ENCODE measurements at regions not wholly inside any gene's neighbourhood (a gene's known extent, or its start where the extent isn't known, plus 50 kb on each side); places are given as distances from the start of the nearest gene placed in this dataset.
A peak's percentile ranks its signal among the peaks of the same experiment; 100 is the strongest.

DNA sequence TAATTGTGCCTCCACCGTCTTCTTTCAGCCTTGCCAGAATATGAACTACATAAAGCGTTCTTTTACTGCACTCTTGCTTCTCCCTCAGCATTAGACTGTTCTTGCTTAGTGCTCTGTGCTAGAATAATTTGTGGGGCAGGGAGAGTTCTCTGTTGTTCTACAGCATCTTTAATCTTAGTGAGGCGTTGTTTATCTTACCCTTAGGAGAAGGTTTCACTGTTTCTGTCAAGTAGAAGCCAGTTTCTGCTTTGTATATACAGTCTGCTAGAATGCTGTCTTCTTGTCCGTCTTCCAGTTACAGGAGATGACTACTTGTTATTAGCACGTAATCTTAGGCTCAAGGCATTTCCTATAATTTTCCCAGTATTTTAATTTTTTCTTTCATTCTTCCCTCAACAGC is 458.0 kb downstream of the FLRT2 start:
- ATAC-seq (replicated peaks in 6 of 8) = no peak
- Histone ChIP-seq H3K4me3 (no peak overlapping the region), H3K27ac (no peak overlapping the region), H3K4me1 (replicated peaks in 1 of 2) (no peaks in the 10 kb centered on the region)
- in situ Hi-C loops (cut with MboI; ENCODE audit: low pct_unique_long_range_greater_than_20kb in 2 of 9, low sequenced_read_pairs in 9 of 9, unreplicated experiment in 9 of 9) = no loop called here
- 7 to 100% (median 71%) methylated on average over 2 to 5 of the region's 5 CpGs for WGBS, 10 experiments

DNA sequence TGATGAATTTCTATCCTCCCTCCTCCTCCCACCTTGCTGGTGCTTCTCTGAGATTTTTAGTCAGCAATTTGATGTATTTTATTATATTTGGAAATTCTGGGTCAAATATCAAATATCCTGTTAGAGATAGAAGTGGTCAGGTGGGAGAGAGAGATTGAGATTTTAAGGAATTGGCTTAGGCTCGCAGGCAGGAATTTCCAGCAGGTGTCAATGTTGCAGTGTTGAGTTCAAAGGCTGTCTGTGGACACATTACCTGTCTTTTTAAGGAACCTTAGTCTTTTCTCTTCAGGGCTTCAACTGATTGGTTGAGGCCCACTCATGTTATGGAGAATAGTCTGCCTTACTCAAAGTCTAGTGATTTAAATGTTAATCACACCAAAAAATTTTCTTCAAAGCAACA is 457.3 kb downstream of the FLRT2 start:
- H3K27ac ChIP-seq = no peak overlapping the region
- in situ Hi-C loops (cut with MboI; ENCODE audit: low pct_unique_long_range_greater_than_20kb in 2 of 9, low sequenced_read_pairs in 9 of 9, unreplicated experiment in 9 of 9) = no loop called here
- H3K4me3 ChIP-seq = no peak overlapping the region
- H3K4me1 ChIP-seq (replicated peaks in 1 of 2) = no peaks in the 10 kb centered on the region
- no peak for ATAC-seq (replicated peaks in 6 of 8)
- WGBS, 10 experiments = 13 to 100% (median 60%) methylated on average over 1 of the region's 1 CpG; no CpG with 5 or more reads in 3 of the 10 experiments

- no peak overlapping the region for H3K4me3 ChIP-seq
- H3K4me1 ChIP-seq (replicated peaks in 1 of 2) = no peaks in the 10 kb centered on the region
- 0 to 90% (median 79%) methylated on average over 1 of the region's 1 CpG; no CpG with 5 or more reads in 2 of the 10 experiments for WGBS, 10 experiments
- no peak overlapping the region for H3K27ac ChIP-seq
- in situ Hi-C loops (cut with MboI; ENCODE audit: low pct_unique_long_range_greater_than_20kb in 2 of 9, low sequenced_read_pairs in 9 of 9, unreplicated experiment in 9 of 9) = no loop called here
- ATAC-seq (replicated peaks in 6 of 8) = peak in 1 of 8 experiments; percentile 76
These were observed 448.8 kb downstream of the FLRT2 start for GRCh38 chr14:85978582-85979250.

DNA sequence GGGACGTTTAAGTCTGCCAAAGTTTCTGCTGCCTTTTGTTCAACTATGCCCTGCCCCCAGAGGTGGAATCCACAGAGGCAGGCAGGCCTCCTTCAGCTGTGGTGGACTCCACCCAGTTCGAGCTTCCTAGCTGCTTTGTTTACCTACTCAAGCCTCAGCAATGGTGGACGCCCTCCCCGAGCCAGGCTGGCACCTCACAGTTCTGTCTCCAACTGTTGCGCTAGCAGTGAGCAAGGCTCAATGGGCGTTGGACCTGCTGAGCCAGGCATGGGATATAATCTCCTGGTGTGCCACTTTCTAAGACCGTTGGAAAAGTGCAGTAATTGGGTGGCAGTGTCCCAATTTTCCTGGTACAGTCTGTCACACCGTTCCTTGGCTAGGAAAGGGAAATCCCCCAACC is 444.7 kb downstream of the FLRT2 start:
- ATAC-seq (replicated peaks in 6 of 8) = no peak
- in situ Hi-C loops (cut with MboI; ENCODE audit: low pct_unique_long_range_greater_than_20kb in 2 of 9, low sequenced_read_pairs in 9 of 9, unreplicated experiment in 9 of 9) = no loop called here

DNA sequence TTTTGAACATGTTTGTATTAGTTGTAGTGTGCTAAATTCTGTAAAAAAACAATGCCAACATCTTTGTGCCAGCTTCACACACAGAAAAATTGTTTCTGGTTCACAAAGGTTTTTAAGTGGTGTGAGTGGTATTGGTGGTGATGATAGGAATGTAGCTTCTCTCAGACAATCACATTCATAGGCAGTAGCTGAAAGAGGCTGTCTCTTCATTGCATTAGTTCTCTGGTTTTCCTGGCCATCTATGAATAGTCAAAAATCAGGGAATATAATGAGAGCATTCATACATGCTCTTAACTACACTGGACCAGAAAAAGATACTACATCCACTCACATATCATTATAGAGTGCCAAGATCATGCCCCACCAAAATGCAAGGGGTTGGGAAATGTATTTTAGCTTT is 433.5 kb downstream of the FLRT2 start:
- Histone ChIP-seq H3K4me1 (replicated peaks in 1 of 2) (peaks cover 0 to 5% of the 10 kb centered on the region in 2 donors), H3K4me3 (no peak overlapping the region), H3K27ac (no peak overlapping the region)
- no peak for ATAC-seq (replicated peaks in 6 of 8)
- in situ Hi-C loops (cut with MboI; ENCODE audit: low pct_unique_long_range_greater_than_20kb in 2 of 9, low sequenced_read_pairs in 9 of 9, unreplicated experiment in 9 of 9) = no loop called here

More for the DNA sequence above, 444.7 kb downstream of the FLRT2 start:
- Histone ChIP-seq H3K27ac (no peak overlapping the region), H3K4me1 (replicated peaks in 1 of 2) (no peaks in the 10 kb centered on the region), H3K4me3 (no peak overlapping the region)
- 8 to 84% (median 68%) methylated on average over 1 to 7 of the region's 8 CpGs; no CpG with 5 or more reads in 3 of the 10 experiments for WGBS, 10 experiments

DNA sequence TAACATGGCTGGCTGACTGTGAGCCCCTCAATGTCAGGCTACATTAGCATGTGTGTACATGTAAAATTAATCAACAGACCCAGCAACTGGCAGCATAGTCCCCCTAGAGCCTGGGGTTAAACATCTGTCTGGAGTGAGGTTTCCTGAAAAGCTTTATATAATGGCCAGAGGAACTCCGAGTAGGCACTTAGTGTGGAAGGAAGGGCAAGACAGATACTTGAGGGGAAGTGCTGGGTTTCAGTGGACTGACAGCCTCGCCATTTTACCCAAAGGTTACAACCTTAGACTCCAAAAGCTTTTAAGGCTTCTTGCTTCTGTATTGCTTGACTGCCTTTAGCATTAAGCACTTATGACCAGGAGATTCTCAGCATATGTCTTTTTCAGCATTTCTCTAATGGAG is 430.8 kb downstream of the FLRT2 start:
- Histone ChIP-seq H3K4me3 (no peak overlapping the region), H3K27ac (no peak overlapping the region), H3K4me1 (replicated peaks in 1 of 2) (peaks cover 0 to 5% of the 10 kb centered on the region in 2 donors)
- in situ Hi-C loops (cut with MboI; ENCODE audit: low pct_unique_long_range_greater_than_20kb in 2 of 9, low sequenced_read_pairs in 9 of 9, unreplicated experiment in 9 of 9) = no loop called here
- WGBS, 10 experiments = 0 to 100% (median 36%) methylated on average over 1 to 2 of the region's 2 CpGs; no CpG with 5 or more reads in 2 of the 10 experiments
- no peak for ATAC-seq (replicated peaks in 6 of 8)

- H3K4me1 ChIP-seq (replicated peaks in 1 of 2) = peaks cover 0 to 5% of the 10 kb centered on the region in 2 donors
- 18 to 97% (median 86%) methylated on average over 1 to 3 of the region's 3 CpGs; no CpG with 5 or more reads in 1 of the 10 experiments for WGBS, 10 experiments
- in situ Hi-C loops (cut with MboI; ENCODE audit: low pct_unique_long_range_greater_than_20kb in 2 of 9, low sequenced_read_pairs in 9 of 9, unreplicated experiment in 9 of 9) = no loop called here
- H3K4me3 ChIP-seq = no peak overlapping the region
- ATAC-seq (replicated peaks in 6 of 8) = no peak
- no peak overlapping the region for H3K27ac ChIP-seq
These were observed 429.1 kb downstream of the FLRT2 start for GRCh38 chr14:85959063-85959462.

DNA sequence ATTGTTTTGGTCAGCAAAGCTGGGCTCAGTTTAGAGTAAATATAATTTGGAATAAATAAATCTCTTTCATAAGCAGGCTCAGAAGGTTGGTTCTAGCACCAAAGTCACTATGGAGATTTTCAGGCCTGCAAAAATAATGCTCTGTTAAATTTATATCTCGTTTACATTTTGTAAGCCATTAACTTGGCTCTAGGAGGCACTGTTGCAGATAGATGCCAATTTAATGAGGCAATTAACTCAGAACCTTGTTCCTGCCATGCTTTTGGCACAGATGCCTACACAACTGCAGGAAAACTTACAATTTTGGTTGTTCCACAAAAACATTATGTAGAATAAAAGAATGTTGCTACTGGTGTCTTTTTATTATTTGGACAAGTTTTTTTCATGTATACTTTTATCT is 428.1 kb downstream of the FLRT2 start:
- 0 to 64% (median 50%) methylated on average over 1 of the region's 1 CpG; no CpG with 5 or more reads in 2 of the 10 experiments for WGBS, 10 experiments
- in situ Hi-C loops (cut with MboI; ENCODE audit: low pct_unique_long_range_greater_than_20kb in 2 of 9, low sequenced_read_pairs in 9 of 9, unreplicated experiment in 9 of 9) = no loop called here
- no peak for ATAC-seq (replicated peaks in 6 of 8)

DNA sequence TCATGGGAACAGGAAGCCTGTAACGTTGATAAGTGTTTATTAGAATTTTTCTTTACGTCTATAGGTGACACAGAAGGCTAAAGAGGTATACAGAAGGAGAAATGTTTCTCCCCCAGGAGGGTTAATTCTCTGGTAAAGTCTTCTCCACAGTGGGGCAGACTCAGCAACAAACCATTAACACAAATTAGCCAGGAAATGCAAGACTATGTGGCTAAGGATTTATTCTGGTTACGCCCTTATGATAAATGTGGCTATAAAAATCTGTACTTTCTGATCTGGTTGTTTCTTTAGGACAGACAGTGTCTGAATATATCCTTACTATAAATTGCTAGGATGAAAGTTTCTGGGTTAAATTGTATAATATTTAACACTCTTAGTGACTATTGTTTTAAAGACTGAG is 423.3 kb downstream of the FLRT2 start:
- Histone ChIP-seq H3K27ac (no peak overlapping the region), H3K4me3 (no peak overlapping the region), H3K4me1 (replicated peaks in 1 of 2) (no peaks in the 10 kb centered on the region)
- peak in 3 of 8 experiments; percentile 48 to 97 (median 81) for ATAC-seq (replicated peaks in 6 of 8)
- in situ Hi-C loops (cut with MboI; ENCODE audit: low pct_unique_long_range_greater_than_20kb in 2 of 9, low sequenced_read_pairs in 9 of 9, unreplicated experiment in 9 of 9) = no loop called here
- 11 to 83% (median 56%) methylated on average over 2 to 3 of the region's 3 CpGs; no CpG with 5 or more reads in 1 of the 10 experiments for WGBS, 10 experiments

More for the DNA sequence above, 428.1 kb downstream of the FLRT2 start:
- peaks cover 0 to 5% of the 10 kb centered on the region in 2 donors for H3K4me1 ChIP-seq (replicated peaks in 1 of 2)
- no peak overlapping the region for H3K4me3 ChIP-seq
- no peak overlapping the region for H3K27ac ChIP-seq

DNA sequence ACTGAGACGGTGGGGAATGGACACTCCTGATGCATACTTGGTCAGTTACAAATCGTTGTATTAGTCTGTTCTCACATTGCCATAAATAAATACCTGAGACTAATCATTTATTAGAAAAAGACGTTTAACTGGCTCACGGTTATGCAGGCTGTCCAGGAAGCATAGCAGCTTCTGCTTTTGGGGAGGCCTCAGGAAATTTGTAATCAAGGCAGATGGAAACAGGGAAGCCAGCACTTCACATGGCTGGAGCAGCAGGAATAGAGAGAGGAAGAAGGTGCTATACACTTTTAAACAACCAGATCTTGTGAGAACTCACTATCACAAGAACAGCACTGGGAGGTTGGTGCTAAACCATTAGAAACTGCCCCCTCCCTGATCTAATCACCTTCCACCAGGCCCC is 418.2 kb downstream of the FLRT2 start:
- WGBS, 10 experiments = 0 to 83% (median 54%) methylated on average over 1 to 4 of the region's 4 CpGs; no CpG with 5 or more reads in 2 of the 10 experiments
- ATAC-seq (replicated peaks in 6 of 8) = no peak
- no peak overlapping the region for H3K4me3 ChIP-seq
- H3K27ac ChIP-seq = no peak overlapping the region
- peaks cover 0 to 7% of the 10 kb centered on the region in 2 donors for H3K4me1 ChIP-seq (replicated peaks in 1 of 2)
- in situ Hi-C loops (cut with MboI; ENCODE audit: low pct_unique_long_range_greater_than_20kb in 2 of 9, low sequenced_read_pairs in 9 of 9, unreplicated experiment in 9 of 9) = no loop called here

DNA sequence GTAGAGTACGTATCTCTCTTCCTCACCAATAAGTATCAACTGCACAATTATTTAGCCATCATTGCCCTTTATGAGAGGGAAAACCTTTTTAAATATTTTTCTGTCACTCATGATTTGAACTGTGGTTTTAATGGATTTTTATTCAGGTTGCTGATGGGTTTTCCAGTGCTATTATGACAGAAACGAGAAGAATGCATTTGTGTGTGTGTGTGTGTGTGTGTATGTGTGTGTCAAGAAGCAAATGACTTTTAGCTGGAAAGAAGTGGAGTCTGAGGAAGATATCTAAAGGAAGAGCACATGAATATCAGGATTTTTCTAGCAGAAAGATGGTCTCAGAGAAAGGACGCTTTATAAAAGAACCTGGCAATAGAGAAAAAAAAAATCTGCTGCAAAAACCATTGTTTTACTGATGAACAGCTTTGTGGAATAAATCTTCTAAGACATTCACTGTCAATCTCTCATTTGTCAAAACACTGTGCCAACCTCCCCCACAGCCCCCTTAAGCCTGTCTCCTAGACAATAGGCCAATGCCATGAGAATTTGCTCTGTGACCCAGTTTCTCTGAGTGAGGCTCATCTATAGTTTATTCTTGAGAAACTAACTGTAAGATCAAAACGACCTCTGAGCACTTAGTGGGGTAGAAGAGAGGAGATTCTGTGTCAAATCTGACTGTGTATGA is 417.7 kb downstream of the FLRT2 start:
- Histone ChIP-seq H3K4me3 (no peak overlapping the region), H3K4me1 (replicated peaks in 1 of 2) (peaks cover 0 to 7% of the 10 kb centered on the region in 2 donors), H3K27ac (no peak overlapping the region)
- WGBS, 10 experiments = 9 to 88% (median 64%) methylated on average over 1 to 4 of the region's 4 CpGs
- in situ Hi-C loops (cut with MboI; ENCODE audit: low pct_unique_long_range_greater_than_20kb in 2 of 9, low sequenced_read_pairs in 9 of 9, unreplicated experiment in 9 of 9) = no loop called here
- ATAC-seq (replicated peaks in 6 of 8) = peak in 1 of 8 experiments; percentile 56

GRCh38 chr14:85943192-85943591 is 413.2 kb downstream of the FLRT2 start:
- 22 to 100% (median 83%) methylated on average over 1 of the region's 1 CpG; no CpG with 5 or more reads in 3 of the 10 experiments for WGBS, 10 experiments
- Histone ChIP-seq H3K4me3 (no peak overlapping the region), H3K27ac (no peak overlapping the region), H3K4me1 (replicated peaks in 1 of 2) (peaks cover 0 to 6% of the 10 kb centered on the region in 2 donors)
- in situ Hi-C loops (cut with MboI; ENCODE audit: low pct_unique_long_range_greater_than_20kb in 2 of 9, low sequenced_read_pairs in 9 of 9, unreplicated experiment in 9 of 9) = no loop called here
- no peak for ATAC-seq (replicated peaks in 6 of 8)

GRCh38 chr14:85934886-85935254 is 404.9 kb downstream of the FLRT2 start:
- no peak overlapping the region for H3K27ac ChIP-seq

More at GRCh38 chr14:85934886-85935254, 404.9 kb downstream of the FLRT2 start:
- WGBS, 10 experiments = 0 to 93% (median 59%) methylated on average over 2 to 3 of the region's 3 CpGs; no CpG with 5 or more reads in 2 of the 10 experiments
- in situ Hi-C loops (cut with MboI; ENCODE audit: low pct_unique_long_range_greater_than_20kb in 2 of 9, low sequenced_read_pairs in 9 of 9, unreplicated experiment in 9 of 9) = no loop called here
- no peaks in the 10 kb centered on the region for H3K4me1 ChIP-seq (replicated peaks in 1 of 2)
- ATAC-seq (replicated peaks in 6 of 8) = peak in 3 of 8 experiments; percentile 59 to 78 (median 67)
- no peak overlapping the region for H3K4me3 ChIP-seq
